CD4-positive, alpha-beta T cell treated with Interleukin-15 for 4 hours (primary cell): ENCODE measurements at regions not wholly inside any gene's neighbourhood (a gene's known extent, or its start where the extent isn't known, plus 50 kb on each side); places are given as distances from the start of the nearest gene placed in this dataset.

Experiments
- DNase-seq: peaks from one replicate; pipeline ENCODE4 v3.0.0-alpha.2; 2020; ENCODE audit warnings: low spot score

GRCh38 chr1:219476116-219476515 is 136.8 kb downstream of the ZC3H11B start:
- no peak for DNase-seq

- no peak for DNase-seq
Observed at GRCh38 chr1:219472596-219472995, 140.3 kb downstream of the ZC3H11B start.

GRCh38 chr1:219467524-219467923 is 145.4 kb downstream of the ZC3H11B start:
- no peak for DNase-seq

GRCh38 chr1:219466766-219467165 is 146.1 kb downstream of the ZC3H11B start:
- DNase-seq, result no peak

GRCh38 chr1:219465212-219466093 is 147.5 kb downstream of the ZC3H11B start:
- no peak for DNase-seq

GRCh38 chr1:219463636-219464035 is 149.3 kb downstream of the ZC3H11B start:
- no peak for DNase-seq

- no peak for DNase-seq
Observed at GRCh38 chr1:219461981-219462400, 150.9 kb downstream of the ZC3H11B start.

GRCh38 chr1:219460896-219461815 is 151.7 kb downstream of the ZC3H11B start:
- no peak for DNase-seq

- DNase-seq, result no peak
Observed at GRCh38 chr1:219460081-219460895, 152.6 kb downstream of the ZC3H11B start.

GRCh38 chr1:219459351-219460080 is 153.4 kb downstream of the ZC3H11B start:
- DNase-seq, result no peak

- no peak for DNase-seq
Observed at GRCh38 chr1:219446288-219446687, 166.6 kb downstream of the ZC3H11B start.

- no peak for DNase-seq
Observed at GRCh38 chr1:219445864-219446263, 167.0 kb downstream of the ZC3H11B start.

- no peak for DNase-seq
Observed at GRCh38 chr1:219444474-219444873, 168.4 kb downstream of the ZC3H11B start.

- no peak for DNase-seq
Observed at GRCh38 chr1:219443763-219444162, 169.1 kb downstream of the ZC3H11B start.

GRCh38 chr1:219442611-219443061 is 170.3 kb downstream of the ZC3H11B start:
- no peak for DNase-seq

GRCh38 chr1:219441884-219442283 is 171.0 kb downstream of the ZC3H11B start:
- no peak for DNase-seq

GRCh38 chr1:219439376-219439775 is 173.5 kb downstream of the ZC3H11B start:
- no peak for DNase-seq

GRCh38 chr1:219438386-219438785 is 174.5 kb downstream of the ZC3H11B start:
- DNase-seq, result no peak

- DNase-seq, result no peak
Observed at GRCh38 chr1:219434923-219435297, 178.0 kb downstream of the ZC3H11B start.

- DNase-seq, result no peak
Observed at GRCh38 chr1:219434285-219434922, 178.5 kb downstream of the ZC3H11B start.
